Activated naive CD4-positive, alpha-beta T cell treated with anti-CD3 and anti-CD28 coated beads for 36 hours (primary cell): ENCODE measurements at regions not wholly inside any gene's neighbourhood (a gene's known extent, or its start where the extent isn't known, plus 50 kb on each side); places are given as distances from the start of the nearest gene placed in this dataset.

ENCODE experiments used
- CTCF ChIA-PET: fragments of 350-600 bp; sonication (Branson Sonifier 250); formaldehyde crosslinking; loops from one replicate; lab custom pipeline; 2021; ENCODE audit warnings: antibody characterized with exemption; lab: Charles Lee
- DNase-seq: peaks from one replicate; pipeline ENCODE4 v3.0.0-alpha.2; 2020
- H3K27ac Mint-ChIP-seq: one replicate; pipeline ENCODE4 v1.8.0; 2021; ENCODE audit warnings: mild to moderate bottlenecking, mixed read lengths
- H3K27me3 Mint-ChIP-seq: one replicate; pipeline ENCODE4 v1.8.0; 2021; ENCODE audit warnings: low read depth, mixed read lengths
- H3K36me3 Mint-ChIP-seq: one replicate; pipeline ENCODE4 v1.8.0; 2021; ENCODE audit warnings: low read depth, mixed read lengths
- H3K4me1 Mint-ChIP-seq: one replicate; pipeline ENCODE4 v1.8.0; 2021; ENCODE audit warnings: low read depth, mixed read lengths
- H3K4me3 Mint-ChIP-seq: one replicate; pipeline ENCODE4 v1.8.0; 2021; ENCODE audit warnings: mild to moderate bottlenecking, moderate library complexity, mixed read lengths
- H3K9me3 Mint-ChIP-seq: one replicate; pipeline ENCODE4 v1.8.0; 2021; ENCODE audit warnings: mixed read lengths
- intact Hi-C: fragments of 100-400 bp; cut with micrococcal nuclease; formaldehyde crosslinking; loops from one replicate; pipeline ENCODE4 v1.15.1; 2023

GRCh38 chr2:41992056-41992642, 55.7 kb upstream of the PKDCC start:
- Mint-ChIP-seq H3K9me3 (no peaks in the 10 kb centered on the region), H3K4me1 (no peaks in the 10 kb centered on the region), H3K27ac (no peak overlapping the region), H3K4me3 (no peak overlapping the region), H3K36me3 (no peaks in the 10 kb centered on the region), H3K27me3 (peaks cover 14% of the 10 kb centered on the region)
- DNase-seq, result no peak
- intact Hi-C loops, result no loop called here
- CTCF ChIA-PET, result no interaction called here

GRCh38 chr2:41992671-41993434, 55.0 kb upstream of the PKDCC start:
- H3K27me3 Mint-ChIP-seq, result peaks cover 11% of the 10 kb centered on the region
- DNase-seq, result no peak
- no peaks in the 10 kb centered on the region for H3K4me1 Mint-ChIP-seq
- intact Hi-C loops, result no loop called here
- H3K27ac Mint-ChIP-seq, result no peak overlapping the region
- no peaks in the 10 kb centered on the region for H3K36me3 Mint-ChIP-seq
- CTCF ChIA-PET, result interaction anchor here (0.6 kb wide), 1 partner anchor 1306 kb away, joined by 3 read pairs; no protein-coding TSS in a partner anchor
- no peak overlapping the region for H3K4me3 Mint-ChIP-seq
- no peaks in the 10 kb centered on the region for H3K9me3 Mint-ChIP-seq

DNA sequence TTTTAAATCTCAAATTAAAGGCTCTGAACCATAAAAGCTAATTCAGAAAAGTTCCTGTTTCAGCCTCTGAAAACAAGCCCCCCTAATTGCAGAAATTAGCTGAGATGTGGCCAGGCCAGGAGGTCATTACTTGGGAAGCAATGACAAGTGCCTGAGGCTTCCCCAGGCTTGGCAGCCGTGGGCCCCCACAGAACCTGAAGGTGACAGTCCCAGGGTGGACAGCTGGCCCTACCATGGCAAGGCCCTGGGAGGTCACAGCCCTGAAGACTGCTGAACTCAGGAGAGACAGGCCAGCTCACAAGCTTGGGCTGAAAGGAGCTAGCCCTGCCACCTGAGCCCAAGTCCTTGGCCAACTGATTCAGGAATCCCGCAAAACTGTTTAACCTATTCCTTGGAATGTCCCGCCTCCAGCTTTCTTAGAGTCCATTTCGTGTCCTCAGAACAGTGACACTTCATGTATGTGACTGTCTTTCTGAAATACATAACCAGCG, 54.3 kb upstream of the PKDCC start:
- H3K9me3 Mint-ChIP-seq, result no peaks in the 10 kb centered on the region
- H3K4me1 Mint-ChIP-seq, result no peaks in the 10 kb centered on the region
- CTCF ChIA-PET, result interaction anchor here (0.5 to 0.6 kb wide), 2 partner anchors 1306 to 1999 kb away, joined by 3 to 5 read pairs; no protein-coding TSS in a partner anchor
- intact Hi-C loops, result no loop called here
- H3K4me3 Mint-ChIP-seq, result no peak overlapping the region
- no peaks in the 10 kb centered on the region for H3K36me3 Mint-ChIP-seq
- H3K27me3 Mint-ChIP-seq, result peaks cover 13% of the 10 kb centered on the region
- no peak overlapping the region for H3K27ac Mint-ChIP-seq
- DNase-seq, result no peak

DNA sequence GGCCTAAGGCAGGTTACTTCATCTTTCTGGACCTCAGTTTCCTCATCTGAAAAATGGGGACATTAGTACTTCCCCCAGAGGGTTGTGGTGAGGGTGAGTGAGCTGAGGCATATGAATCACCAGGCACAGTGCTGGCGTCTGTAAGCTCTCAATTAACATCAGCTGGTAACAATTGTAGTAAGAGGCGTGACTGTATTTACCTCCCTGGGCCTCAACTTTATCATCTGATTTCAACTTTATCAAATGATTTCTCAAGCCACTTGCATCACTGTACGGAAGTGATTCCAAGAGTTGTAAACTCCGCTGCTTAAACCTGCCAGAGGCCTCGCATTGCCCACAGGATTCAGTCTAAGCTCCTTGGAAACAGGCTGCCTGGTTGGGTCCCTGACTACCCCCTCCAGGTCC, 53.6 kb upstream of the PKDCC start:
- H3K4me3 Mint-ChIP-seq, result no peak overlapping the region
- H3K9me3 Mint-ChIP-seq, result no peaks in the 10 kb centered on the region
- peaks cover 16% of the 10 kb centered on the region for H3K27me3 Mint-ChIP-seq
- intact Hi-C loops, result no loop called here
- H3K4me1 Mint-ChIP-seq, result no peaks in the 10 kb centered on the region
- no peak overlapping the region for H3K27ac Mint-ChIP-seq
- CTCF ChIA-PET, result interaction anchor here (0.5 kb wide), 1 partner anchor 2000 kb away, joined by 5 read pairs; no protein-coding TSS in a partner anchor
- no peaks in the 10 kb centered on the region for H3K36me3 Mint-ChIP-seq
- no peak for DNase-seq

DNA sequence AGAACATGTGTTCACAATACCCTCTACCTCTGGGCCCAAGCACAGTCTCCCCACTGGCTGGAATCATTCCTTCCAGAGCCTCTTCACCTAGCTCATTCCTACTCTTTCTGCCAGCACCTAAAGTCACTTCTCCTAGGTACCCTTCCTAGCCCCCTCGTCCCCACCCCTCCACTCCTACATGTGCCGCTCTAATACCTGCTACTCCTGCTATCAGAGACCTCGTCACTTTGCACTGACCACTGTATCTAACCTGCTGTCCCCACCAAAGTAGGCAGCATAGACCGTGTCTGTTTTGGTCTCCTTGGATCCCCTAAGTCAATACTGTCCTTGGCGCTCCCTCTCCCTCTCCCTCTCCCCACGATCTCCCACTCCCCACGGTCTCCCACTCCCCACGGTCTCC, 53.2 kb upstream of the PKDCC start:
- Mint-ChIP-seq H3K4me1 (no peaks in the 10 kb centered on the region), H3K27me3 (peaks cover 15% of the 10 kb centered on the region), H3K36me3 (no peaks in the 10 kb centered on the region), H3K4me3 (no peak overlapping the region), H3K9me3 (no peaks in the 10 kb centered on the region), H3K27ac (no peak overlapping the region)
- intact Hi-C loops, result no loop called here
- no peak for DNase-seq
- CTCF ChIA-PET, result no interaction called here

GRCh38 chr2:41997561-41997960, 50.3 kb upstream of the PKDCC start:
- DNase-seq, result no peak
- H3K4me1 Mint-ChIP-seq, result no peaks in the 10 kb centered on the region
- H3K9me3 Mint-ChIP-seq, result no peaks in the 10 kb centered on the region
- peaks cover 11% of the 10 kb centered on the region for H3K27me3 Mint-ChIP-seq
- no peak overlapping the region for H3K4me3 Mint-ChIP-seq
- H3K36me3 Mint-ChIP-seq, result no peaks in the 10 kb centered on the region
- CTCF ChIA-PET, result no interaction called here
- intact Hi-C loops, result no loop called here
- no peak overlapping the region for H3K27ac Mint-ChIP-seq
